Neural progenitor cell (in vitro differentiated cells): ENCODE measurements at regions not wholly inside any gene's neighbourhood (a gene's known extent, or its start where the extent isn't known, plus 50 kb on each side); places are given as distances from the start of the nearest gene placed in this dataset.
A peak's percentile ranks its signal among the peaks of the same experiment; 100 is the strongest.
"Not testable (repeated sequence)": the region's sequence is repeated elsewhere in the genome, so short reads cannot be mapped to it uniquely, and the experiment has no call there.

Experiments
- DNase-seq: peaks from one replicate; pipeline ENCODE4 v3.0.0-alpha.2; 2016; ENCODE audit warnings: low spot score
- H2AFZ ChIP-seq: fragments of 200-600 bp; sonication (generic); replicated peaks from 2 replicates; pipeline ENCODE4 v1.6.1; 2016; ENCODE audit warnings: antibody characterized with exemption
- H3F3A ChIP-seq: fragments of 200-600 bp; sonication (generic); 2 replicates; pipeline ENCODE4 v1.6.1; 2016; ENCODE audit warnings: antibody characterized with exemption, low read depth
- H3K27ac ChIP-seq: fragments of 200-600 bp; sonication (generic); 2 replicates; pipeline ENCODE4 v1.5.1; 2016; ENCODE audit warnings: mild to moderate bottlenecking
- H3K27me3 ChIP-seq: fragments of 200-600 bp; sonication (generic); 2 replicates; pipeline ENCODE4 v1.6.1; 2016; ENCODE audit warnings: mild to moderate bottlenecking, moderate library complexity
- H3K36me3 ChIP-seq: fragments of 200-600 bp; sonication (generic); 2 replicates; pipeline ENCODE4 v1.5.1; 2016
- H3K4me1 ChIP-seq: fragments of 200-600 bp; sonication (generic); 2 replicates; pipeline ENCODE4 v1.6.1; 2016; ENCODE audit warnings: mixed run types
- H3K4me2 ChIP-seq: fragments of 200-600 bp; sonication (generic); 2 replicates; pipeline ENCODE4 v1.6.1; 2016
- H3K4me3 ChIP-seq: fragments of 200-600 bp; sonication (generic); 2 replicates; pipeline ENCODE4 v1.5.1; 2016
- H3K79me2 ChIP-seq: fragments of 200-600 bp; sonication (generic); 2 replicates; pipeline ENCODE4 v1.6.1; 2016; ENCODE audit warnings: low read depth
- H3K9ac ChIP-seq: fragments of 200-600 bp; sonication (generic); 2 replicates; pipeline ENCODE4 v1.6.1; 2016
- H3K9me3 ChIP-seq: fragments of 200-600 bp; sonication (generic); 2 replicates; pipeline ENCODE4 v1.5.1; 2016; ENCODE audit warnings: low read depth
- H4K20me1 ChIP-seq: fragments of 200-600 bp; sonication (generic); 2 replicates; pipeline ENCODE4 v1.6.1; 2016; ENCODE audit warnings: low read depth
- H3K27ac Mint-ChIP-seq: 3 replicates; pipeline ENCODE4 v1.8.0; 2021; ENCODE audit warnings: mixed read lengths
- H3K27me3 Mint-ChIP-seq: 2 replicates; pipeline ENCODE4 v1.8.0; 2022; ENCODE audit warnings: low read depth, mild to moderate bottlenecking, inconsistent platforms, moderate library complexity, mixed read lengths; ENCODE audit not compliant: insufficient read depth
- H3K36me3 Mint-ChIP-seq: 3 replicates; pipeline ENCODE4 v1.8.0; 2021; ENCODE audit warnings: mixed read lengths
- H3K4me1 Mint-ChIP-seq: 3 replicates; pipeline ENCODE4 v1.8.0; 2021; ENCODE audit warnings: mixed read lengths
- H3K4me3 Mint-ChIP-seq: 3 replicates; pipeline ENCODE4 v1.8.0; 2021; ENCODE audit warnings: mild to moderate bottlenecking, moderate library complexity, mixed read lengths
- H3K9me3 Mint-ChIP-seq: 3 replicates; pipeline ENCODE4 v1.8.0; 2020; ENCODE audit warnings: mixed read lengths
- CTCF ChIP-seq: fragments of 200-600 bp; sonication (generic); IDR thresholded peaks from 2 replicates; pipeline ENCODE4 v1.5.1; 2017; ENCODE audit warnings: antibody characterized with exemption, mild to moderate bottlenecking
- EZH2 ChIP-seq: fragments of 200-600 bp; sonication (generic); IDR thresholded peaks from 2 replicates; pipeline ENCODE4 v1.6.1; 2017; ENCODE audit warnings: antibody characterized with exemption, mild to moderate bottlenecking, moderate library complexity
- EZH2phosphoT487 ChIP-seq: fragments of 200-600 bp; sonication (generic); IDR thresholded peaks from 2 replicates; pipeline ENCODE4 v1.6.1; 2017; ENCODE audit warnings: antibody characterized with exemption

- peaks cover 54% of the 10 kb centered on the region for H3K27me3 Mint-ChIP-seq
- not testable (repeated sequence) for H3K79me2 ChIP-seq, DNase-seq, H3K27ac Mint-ChIP-seq, H2AFZ ChIP-seq, H3K27ac ChIP-seq, H3K36me3 ChIP-seq, H3K9me3 Mint-ChIP-seq, H3K9me3 ChIP-seq, H3K36me3 Mint-ChIP-seq, H3K9ac ChIP-seq
- peaks cover 25% of the 10 kb centered on the region for H3K4me1 Mint-ChIP-seq
- peak; percentile 76 for TF ChIP-seq EZH2
- Histone ChIP-seq H3K4me1 (peaks cover 27% of the 10 kb centered on the region), H3K4me3 (peak overlapping the region; percentile 29), H3F3A (peaks cover 40% of the 10 kb centered on the region), H3K4me2 (peak overlapping the region; percentile 59), H4K20me1 (peaks cover 41% of the 10 kb centered on the region), H3K27me3 (peaks cover 90% of the 10 kb centered on the region)
- peak overlapping the region; percentile 72 for H3K4me3 Mint-ChIP-seq
These were observed 116.9 kb upstream of the SMURF2 start for GRCh38 chr17:64779098-64779375.

GRCh38 chr17:64778240-64779097 lies 116.4 kb upstream of the SMURF2 start:
- Histone ChIP-seq H3K4me3 (peak overlapping the region; percentile 29), H3K9me3 (no peaks in the 10 kb centered on the region), H3K27ac (no peak overlapping the region), H3K4me1 (peaks cover 32% of the 10 kb centered on the region), H3K79me2 (no peaks in the 10 kb centered on the region), H2AFZ (no peak overlapping the region), H3K36me3 (no peaks in the 10 kb centered on the region), H4K20me1 (peaks cover 41% of the 10 kb centered on the region), H3K27me3 (peaks cover 90% of the 10 kb centered on the region), H3F3A (peaks cover 40% of the 10 kb centered on the region), H3K4me2 (peak overlapping the region; percentile 59), H3K9ac (no peak overlapping the region)
- peaks cover 4% of the 10 kb centered on the region for H3K36me3 Mint-ChIP-seq
- peak overlapping the region; percentile 84 for H3K4me3 Mint-ChIP-seq
- H3K9me3 Mint-ChIP-seq = no peaks in the 10 kb centered on the region
- TF ChIP-seq EZH2 (peak; percentile 94), EZH2phosphoT487 (peak; percentile 89), CTCF (no peak)
- peaks cover 53% of the 10 kb centered on the region for H3K27me3 Mint-ChIP-seq
- H3K27ac Mint-ChIP-seq = no peak overlapping the region
- peaks cover 25% of the 10 kb centered on the region for H3K4me1 Mint-ChIP-seq
- peak; percentile 64 for DNase-seq

GRCh38 chr17:64777415-64778239 lies 115.5 kb upstream of the SMURF2 start:
- Mint-ChIP-seq H3K27ac (no peak overlapping the region), H3K27me3 (peaks cover 48% of the 10 kb centered on the region), H3K36me3 (peaks cover 4% of the 10 kb centered on the region), H3K4me1 (peaks cover 27% of the 10 kb centered on the region), H3K9me3 (no peaks in the 10 kb centered on the region), H3K4me3 (peak overlapping the region; percentile 84)
- peak; percentile 57 for DNase-seq
- Histone ChIP-seq H3K79me2 (no peaks in the 10 kb centered on the region), H4K20me1 (peaks cover 36% of the 10 kb centered on the region), H2AFZ (no peak overlapping the region), H3K27me3 (peaks cover 82% of the 10 kb centered on the region), H3F3A (peaks cover 40% of the 10 kb centered on the region), H3K9ac (no peak overlapping the region), H3K9me3 (no peaks in the 10 kb centered on the region), H3K27ac (no peak overlapping the region), H3K4me3 (peak overlapping the region; percentile 29), H3K36me3 (no peaks in the 10 kb centered on the region), H3K4me2 (peak overlapping the region; percentile 59), H3K4me1 (peaks cover 33% of the 10 kb centered on the region)
- TF ChIP-seq EZH2 (no peak), CTCF (no peak), EZH2phosphoT487 (no peak)
